GM23338 (cell line): ENCODE measurements at regions not wholly inside any gene's neighbourhood (a gene's known extent, or its start where the extent isn't known, plus 50 kb on each side); places are given as distances from the start of the nearest gene placed in this dataset.
A peak's percentile ranks its signal among the peaks of the same experiment; 100 is the strongest.

Experiments
- ATAC-seq: fragments of 200-7000 bp; cut with Tn5 transposase; 3 replicates; pipeline ENCODE4 v1.9.1; 2020
- DNase-seq: peaks from one replicate; pipeline ENCODE4 v3.0.0-alpha.2; 2015; ENCODE audit warnings: low spot score
- H2AFZ ChIP-seq: fragments of 200-600 bp; sonication (generic); 2 replicates; pipeline ENCODE4 v1.8.0; 2016; ENCODE audit warnings: antibody characterized with exemption, mild to moderate bottlenecking, moderate library complexity
- H3F3A ChIP-seq: fragments of 200-600 bp; sonication (generic); replicated peaks from 2 replicates; pipeline ENCODE4 v1.8.0; 2017; ENCODE audit warnings: antibody characterized with exemption, mixed run types, low read depth
- H3K27ac ChIP-seq: fragments of 200-600 bp; sonication (generic); 2 replicates; pipeline ENCODE4 v1.6.1; 2016; ENCODE audit warnings: low read depth
- H3K27me3 ChIP-seq: fragments of 200-600 bp; sonication (generic); 2 replicates; pipeline ENCODE4 v1.8.0; 2016; ENCODE audit warnings: mild to moderate bottlenecking, mixed run types, moderate library complexity; ENCODE audit not compliant: insufficient read depth
- H3K36me3 ChIP-seq: fragments of 200-600 bp; sonication (generic); 2 replicates; pipeline ENCODE4 v1.8.0; 2016; ENCODE audit warnings: mild to moderate bottlenecking; ENCODE audit not compliant: insufficient read depth
- H3K4me1 ChIP-seq: fragments of 200-600 bp; sonication (generic); 2 replicates; pipeline ENCODE4 v1.8.0; 2016; ENCODE audit warnings: mild to moderate bottlenecking, moderate library complexity; ENCODE audit not compliant: insufficient read depth
- H3K4me2 ChIP-seq: fragments of 200-600 bp; sonication (generic); 2 replicates; pipeline ENCODE4 v1.7.1; 2017; ENCODE audit warnings: mixed run types
- H3K4me3 ChIP-seq: fragments of 200-600 bp; sonication (generic); 2 replicates; pipeline ENCODE4 v1.6.1; 2016; ENCODE audit warnings: mixed run types
- H3K79me2 ChIP-seq: fragments of 200-600 bp; sonication (generic); replicated peaks from 2 replicates; pipeline ENCODE4 v1.8.0; 2017; ENCODE audit warnings: mild to moderate bottlenecking; ENCODE audit not compliant: insufficient read depth
- H3K9me2 ChIP-seq: fragments of 200-600 bp; sonication (generic); 2 replicates; pipeline ENCODE4 v1.8.0; 2017; ENCODE audit not compliant: insufficient read depth
- H4K20me1 ChIP-seq: fragments of 200-600 bp; sonication (generic); replicated peaks from 2 replicates; pipeline ENCODE4 v1.8.0; 2017; ENCODE audit warnings: mild to moderate bottlenecking; ENCODE audit not compliant: insufficient read depth
- H3K27ac Mint-ChIP-seq: 2 replicates; pipeline ENCODE4 v1.8.0; 2020; ENCODE audit warnings: inconsistent platforms, mild to moderate bottlenecking, moderate library complexity, mixed read lengths
- H3K27me3 Mint-ChIP-seq: 3 replicates; pipeline ENCODE4 v1.8.0; 2022; ENCODE audit warnings: low read depth, mild to moderate bottlenecking, moderate library complexity, mixed read lengths, inconsistent platforms; ENCODE audit not compliant: insufficient read depth, poor library complexity
- H3K36me3 Mint-ChIP-seq: 3 replicates; pipeline ENCODE4 v1.8.0; 2021; ENCODE audit warnings: low read depth, mild to moderate bottlenecking, inconsistent platforms, moderate library complexity, mixed read lengths
- H3K4me1 Mint-ChIP-seq: 3 replicates; pipeline ENCODE4 v1.8.0; 2020; ENCODE audit warnings: mild to moderate bottlenecking, inconsistent platforms, mixed read lengths
- H3K4me3 Mint-ChIP-seq: 3 replicates; pipeline ENCODE4 v1.8.0; 2021; ENCODE audit warnings: moderate library complexity, mild to moderate bottlenecking, inconsistent platforms, mixed read lengths
- H3K9me3 Mint-ChIP-seq: 3 replicates; pipeline ENCODE4 v1.8.0; 2020; ENCODE audit warnings: moderate library complexity, mild to moderate bottlenecking, inconsistent platforms, mixed read lengths
- CREB1 ChIP-seq: fragments of 250-450 bp; sonication (Bioruptor Pico); IDR thresholded peaks from 2 replicates; pipeline ENCODE4 v1.5.0; 2020; ENCODE audit warnings: low read depth, mild to moderate bottlenecking, moderate library complexity
- EZH2 ChIP-seq: fragments of 200-600 bp; sonication (generic); IDR thresholded peaks from one replicate; pipeline ENCODE4 v1.8.0; 2017; ENCODE audit warnings: antibody characterized with exemption, mild to moderate bottlenecking, low read depth; ENCODE audit not compliant: unreplicated experiment
- EZH2phosphoT487 ChIP-seq: fragments of 200-600 bp; sonication (generic); IDR thresholded peaks from one replicate; pipeline ENCODE4 v1.8.1; 2018; ENCODE audit warnings: antibody characterized with exemption; ENCODE audit not compliant: unreplicated experiment
- JUNB ChIP-seq: IDR thresholded peaks from one replicate; pipeline ENCODE4 v1.6.1; 2016; ENCODE audit warnings: antibody characterized with exemption; ENCODE audit not compliant: unreplicated experiment
- NANOG ChIP-seq: IDR thresholded peaks from 2 replicates; pipeline ENCODE4 v1.6.1; 2016; ENCODE audit warnings: antibody characterized with exemption, borderline replicate concordance
- POLR2AphosphoS5 ChIP-seq: IDR thresholded peaks from 2 replicates; pipeline ENCODE4 v1.6.1; 2016; ENCODE audit warnings: antibody characterized with exemption, low read depth
- STAT1 ChIP-seq: IDR thresholded peaks from one replicate; pipeline ENCODE4 v1.6.1; 2016; ENCODE audit warnings: antibody characterized with exemption; ENCODE audit not compliant: unreplicated experiment
- ZNF114 ChIP-seq: fragments of 250-450 bp; sonication (Bioruptor Pico); IDR thresholded peaks from 2 replicates; pipeline ENCODE4 v1.5.0; 2020; ENCODE audit warnings: mild to moderate bottlenecking, moderate library complexity
- ZNF331 ChIP-seq: fragments of 250-450 bp; sonication (Bioruptor Pico); IDR thresholded peaks from 2 replicates; pipeline ENCODE4 v1.5.0; 2020; ENCODE audit warnings: low read depth, mild to moderate bottlenecking, moderate library complexity
- TF ChIP-seq, protein P1 (sequence below), 2 experiments: fragments of 200-600 bp in 1 of 2; sonication (generic) in 1 of 2; conservative IDR thresholded peaks; 2 replicates each; pipeline versions ENCODE4 v1.5.1 to v1.6.1; 2016 to 2017; ENCODE audit warnings: antibody characterized with exemption in 2 of 2, low read depth in 2 of 2, mild to moderate bottlenecking in 2 of 2, moderate library complexity in 1 of 2
- TF ChIP-seq, protein P2 (sequence below): fragments of 250-450 bp; sonication (Bioruptor Pico); IDR thresholded peaks from 2 replicates; pipeline ENCODE4 v1.5.0; 2020; ENCODE audit warnings: mild to moderate bottlenecking, moderate library complexity
- TF ChIP-seq, protein P3 (sequence below): IDR thresholded peaks from 2 replicates; pipeline ENCODE4 v1.6.1; 2016; ENCODE audit warnings: antibody characterized with exemption
- TF ChIP-seq, protein P4 (sequence below): IDR thresholded peaks from one replicate; pipeline ENCODE4 v1.6.1; 2018; ENCODE audit warnings: antibody characterized with exemption; ENCODE audit not compliant: unreplicated experiment

DNA sequence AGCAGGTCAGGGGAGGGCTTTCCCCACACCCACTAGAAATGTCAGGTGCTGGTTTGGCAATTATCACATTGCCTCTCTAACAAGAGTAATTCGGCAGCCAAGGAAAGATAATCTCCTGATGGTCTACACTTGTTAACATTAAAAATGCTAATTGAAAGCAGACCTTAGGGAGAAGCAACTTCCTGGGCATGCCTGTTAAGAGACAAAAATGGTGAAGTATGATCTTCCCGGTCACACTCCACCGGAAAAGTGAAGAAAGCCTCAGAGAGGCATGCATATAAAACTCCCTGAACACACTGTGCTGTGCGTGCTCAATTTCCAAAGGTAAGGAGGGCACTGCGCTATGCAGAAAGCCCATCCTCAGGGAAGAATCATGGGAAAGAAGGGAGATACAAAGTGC is 244.3 kb downstream of the FAM170A start:
- no peaks in the 10 kb centered on the region for H3F3A ChIP-seq
- H3K4me3 ChIP-seq = no peak overlapping the region
- Mint-ChIP-seq H3K36me3 (no peaks in the 10 kb centered on the region), H3K4me3 (no peak overlapping the region), H3K4me1 (peaks cover 3% of the 10 kb centered on the region), H3K27ac (no peak overlapping the region), H3K27me3 (peaks cover under 1% of the 10 kb centered on the region), H3K9me3 (no peaks in the 10 kb centered on the region)
- H3K36me3 ChIP-seq = no peaks in the 10 kb centered on the region
- no peaks in the 10 kb centered on the region for H3K4me1 ChIP-seq
- H3K79me2 ChIP-seq = no peaks in the 10 kb centered on the region
- no peak overlapping the region for H3K27ac ChIP-seq
- no peaks in the 10 kb centered on the region for H3K27me3 ChIP-seq
- H3K9me2 ChIP-seq = no peaks in the 10 kb centered on the region
- TF ChIP-seq JUNB (no peak), EZH2 (no peak), ZNF114 (no peak), POLR2AphosphoS5 (no peak), EZH2phosphoT487 (no peak), ZNF331 (CRISPR knock-in tag) (no peak), CREB1 (CRISPR knock-in tag) (no peak), STAT1 (no peak), NANOG (no peak)
- TF ChIP-seq, protein P1, sequence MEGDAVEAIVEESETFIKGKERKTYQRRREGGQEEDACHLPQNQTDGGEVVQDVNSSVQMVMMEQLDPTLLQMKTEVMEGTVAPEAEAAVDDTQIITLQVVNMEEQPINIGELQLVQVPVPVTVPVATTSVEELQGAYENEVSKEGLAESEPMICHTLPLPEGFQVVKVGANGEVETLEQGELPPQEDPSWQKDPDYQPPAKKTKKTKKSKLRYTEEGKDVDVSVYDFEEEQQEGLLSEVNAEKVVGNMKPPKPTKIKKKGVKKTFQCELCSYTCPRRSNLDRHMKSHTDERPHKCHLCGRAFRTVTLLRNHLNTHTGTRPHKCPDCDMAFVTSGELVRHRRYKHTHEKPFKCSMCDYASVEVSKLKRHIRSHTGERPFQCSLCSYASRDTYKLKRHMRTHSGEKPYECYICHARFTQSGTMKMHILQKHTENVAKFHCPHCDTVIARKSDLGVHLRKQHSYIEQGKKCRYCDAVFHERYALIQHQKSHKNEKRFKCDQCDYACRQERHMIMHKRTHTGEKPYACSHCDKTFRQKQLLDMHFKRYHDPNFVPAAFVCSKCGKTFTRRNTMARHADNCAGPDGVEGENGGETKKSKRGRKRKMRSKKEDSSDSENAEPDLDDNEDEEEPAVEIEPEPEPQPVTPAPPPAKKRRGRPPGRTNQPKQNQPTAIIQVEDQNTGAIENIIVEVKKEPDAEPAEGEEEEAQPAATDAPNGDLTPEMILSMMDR (conservative IDR thresholded peaks at IDR 0.05; ENCODE audit: low read depth in 2 of 2) = no peak
- TF ChIP-seq, protein P2, sequence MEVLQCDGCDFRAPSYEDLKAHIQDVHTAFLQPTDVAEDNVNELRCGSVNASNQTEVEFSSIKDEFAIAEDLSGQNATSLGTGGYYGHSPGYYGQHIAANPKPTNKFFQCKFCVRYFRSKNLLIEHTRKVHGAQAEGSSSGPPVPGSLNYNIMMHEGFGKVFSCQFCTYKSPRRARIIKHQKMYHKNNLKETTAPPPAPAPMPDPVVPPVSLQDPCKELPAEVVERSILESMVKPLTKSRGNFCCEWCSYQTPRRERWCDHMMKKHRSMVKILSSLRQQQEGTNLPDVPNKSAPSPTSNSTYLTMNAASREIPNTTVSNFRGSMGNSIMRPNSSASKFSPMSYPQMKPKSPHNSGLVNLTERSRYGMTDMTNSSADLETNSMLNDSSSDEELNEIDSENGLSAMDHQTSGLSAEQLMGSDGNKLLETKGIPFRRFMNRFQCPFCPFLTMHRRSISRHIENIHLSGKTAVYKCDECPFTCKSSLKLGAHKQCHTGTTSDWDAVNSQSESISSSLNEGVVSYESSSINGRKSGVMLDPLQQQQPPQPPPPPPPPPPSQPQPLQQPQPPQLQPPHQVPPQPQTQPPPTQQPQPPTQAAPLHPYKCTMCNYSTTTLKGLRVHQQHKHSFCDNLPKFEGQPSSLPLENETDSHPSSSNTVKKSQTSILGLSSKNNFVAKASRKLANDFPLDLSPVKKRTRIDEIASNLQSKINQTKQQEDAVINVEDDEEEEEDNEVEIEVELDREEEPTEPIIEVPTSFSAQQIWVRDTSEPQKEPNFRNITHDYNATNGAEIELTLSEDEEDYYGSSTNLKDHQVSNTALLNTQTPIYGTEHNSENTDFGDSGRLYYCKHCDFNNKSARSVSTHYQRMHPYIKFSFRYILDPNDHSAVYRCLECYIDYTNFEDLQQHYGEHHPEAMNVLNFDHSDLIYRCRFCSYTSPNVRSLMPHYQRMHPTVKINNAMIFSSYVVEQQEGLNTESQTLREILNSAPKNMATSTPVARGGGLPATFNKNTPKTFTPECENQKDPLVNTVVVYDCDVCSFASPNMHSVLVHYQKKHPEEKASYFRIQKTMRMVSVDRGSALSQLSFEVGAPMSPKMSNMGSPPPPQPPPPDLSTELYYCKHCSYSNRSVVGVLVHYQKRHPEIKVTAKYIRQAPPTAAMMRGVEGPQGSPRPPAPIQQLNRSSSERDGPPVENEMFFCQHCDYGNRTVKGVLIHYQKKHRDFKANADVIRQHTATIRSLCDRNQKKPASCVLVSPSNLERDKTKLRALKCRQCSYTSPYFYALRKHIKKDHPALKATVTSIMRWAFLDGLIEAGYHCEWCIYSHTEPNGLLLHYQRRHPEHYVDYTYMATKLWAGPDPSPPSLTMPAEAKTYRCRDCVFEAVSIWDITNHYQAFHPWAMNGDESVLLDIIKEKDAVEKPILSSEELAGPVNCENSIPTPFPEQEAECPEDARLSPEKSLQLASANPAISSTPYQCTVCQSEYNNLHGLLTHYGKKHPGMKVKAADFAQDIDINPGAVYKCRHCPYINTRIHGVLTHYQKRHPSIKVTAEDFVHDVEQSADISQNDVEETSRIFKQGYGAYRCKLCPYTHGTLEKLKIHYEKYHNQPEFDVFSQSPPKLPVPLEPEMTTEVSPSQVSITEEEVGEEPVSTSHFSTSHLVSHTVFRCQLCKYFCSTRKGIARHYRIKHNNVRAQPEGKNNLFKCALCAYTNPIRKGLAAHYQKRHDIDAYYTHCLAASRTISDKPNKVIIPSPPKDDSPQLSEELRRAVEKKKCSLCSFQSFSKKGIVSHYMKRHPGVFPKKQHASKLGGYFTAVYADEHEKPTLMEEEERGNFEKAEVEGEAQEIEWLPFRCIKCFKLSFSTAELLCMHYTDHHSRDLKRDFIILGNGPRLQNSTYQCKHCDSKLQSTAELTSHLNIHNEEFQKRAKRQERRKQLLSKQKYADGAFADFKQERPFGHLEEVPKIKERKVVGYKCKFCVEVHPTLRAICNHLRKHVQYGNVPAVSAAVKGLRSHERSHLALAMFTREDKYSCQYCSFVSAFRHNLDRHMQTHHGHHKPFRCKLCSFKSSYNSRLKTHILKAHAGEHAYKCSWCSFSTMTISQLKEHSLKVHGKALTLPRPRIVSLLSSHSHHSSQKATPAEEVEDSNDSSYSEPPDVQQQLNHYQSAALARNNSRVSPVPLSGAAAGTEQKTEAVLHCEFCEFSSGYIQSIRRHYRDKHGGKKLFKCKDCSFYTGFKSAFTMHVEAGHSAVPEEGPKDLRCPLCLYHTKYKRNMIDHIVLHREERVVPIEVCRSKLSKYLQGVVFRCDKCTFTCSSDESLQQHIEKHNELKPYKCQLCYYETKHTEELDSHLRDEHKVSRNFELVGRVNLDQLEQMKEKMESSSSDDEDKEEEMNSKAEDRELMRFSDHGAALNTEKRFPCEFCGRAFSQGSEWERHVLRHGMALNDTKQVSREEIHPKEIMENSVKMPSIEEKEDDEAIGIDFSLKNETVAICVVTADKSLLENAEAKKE = no peak
- TF ChIP-seq, protein P3, sequence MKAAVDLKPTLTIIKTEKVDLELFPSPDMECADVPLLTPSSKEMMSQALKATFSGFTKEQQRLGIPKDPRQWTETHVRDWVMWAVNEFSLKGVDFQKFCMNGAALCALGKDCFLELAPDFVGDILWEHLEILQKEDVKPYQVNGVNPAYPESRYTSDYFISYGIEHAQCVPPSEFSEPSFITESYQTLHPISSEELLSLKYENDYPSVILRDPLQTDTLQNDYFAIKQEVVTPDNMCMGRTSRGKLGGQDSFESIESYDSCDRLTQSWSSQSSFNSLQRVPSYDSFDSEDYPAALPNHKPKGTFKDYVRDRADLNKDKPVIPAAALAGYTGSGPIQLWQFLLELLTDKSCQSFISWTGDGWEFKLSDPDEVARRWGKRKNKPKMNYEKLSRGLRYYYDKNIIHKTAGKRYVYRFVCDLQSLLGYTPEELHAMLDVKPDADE = no peak
- TF ChIP-seq, protein P4, sequence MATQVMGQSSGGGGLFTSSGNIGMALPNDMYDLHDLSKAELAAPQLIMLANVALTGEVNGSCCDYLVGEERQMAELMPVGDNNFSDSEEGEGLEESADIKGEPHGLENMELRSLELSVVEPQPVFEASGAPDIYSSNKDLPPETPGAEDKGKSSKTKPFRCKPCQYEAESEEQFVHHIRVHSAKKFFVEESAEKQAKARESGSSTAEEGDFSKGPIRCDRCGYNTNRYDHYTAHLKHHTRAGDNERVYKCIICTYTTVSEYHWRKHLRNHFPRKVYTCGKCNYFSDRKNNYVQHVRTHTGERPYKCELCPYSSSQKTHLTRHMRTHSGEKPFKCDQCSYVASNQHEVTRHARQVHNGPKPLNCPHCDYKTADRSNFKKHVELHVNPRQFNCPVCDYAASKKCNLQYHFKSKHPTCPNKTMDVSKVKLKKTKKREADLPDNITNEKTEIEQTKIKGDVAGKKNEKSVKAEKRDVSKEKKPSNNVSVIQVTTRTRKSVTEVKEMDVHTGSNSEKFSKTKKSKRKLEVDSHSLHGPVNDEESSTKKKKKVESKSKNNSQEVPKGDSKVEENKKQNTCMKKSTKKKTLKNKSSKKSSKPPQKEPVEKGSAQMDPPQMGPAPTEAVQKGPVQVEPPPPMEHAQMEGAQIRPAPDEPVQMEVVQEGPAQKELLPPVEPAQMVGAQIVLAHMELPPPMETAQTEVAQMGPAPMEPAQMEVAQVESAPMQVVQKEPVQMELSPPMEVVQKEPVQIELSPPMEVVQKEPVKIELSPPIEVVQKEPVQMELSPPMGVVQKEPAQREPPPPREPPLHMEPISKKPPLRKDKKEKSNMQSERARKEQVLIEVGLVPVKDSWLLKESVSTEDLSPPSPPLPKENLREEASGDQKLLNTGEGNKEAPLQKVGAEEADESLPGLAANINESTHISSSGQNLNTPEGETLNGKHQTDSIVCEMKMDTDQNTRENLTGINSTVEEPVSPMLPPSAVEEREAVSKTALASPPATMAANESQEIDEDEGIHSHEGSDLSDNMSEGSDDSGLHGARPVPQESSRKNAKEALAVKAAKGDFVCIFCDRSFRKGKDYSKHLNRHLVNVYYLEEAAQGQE = no peak
- DNase-seq (no peak), ATAC-seq (no peak)
- no peak overlapping the region for H3K4me2 ChIP-seq
- H4K20me1 ChIP-seq = no peaks in the 10 kb centered on the region
- H2AFZ ChIP-seq = peak overlapping the region; percentile 72; the same call in 1 of the 2 replicates
